Mucosa of stomach (tissue), 1 donor: ENCODE measurements at regions not wholly inside any gene's neighbourhood (a gene's known extent, or its start where the extent isn't known, plus 50 kb on each side); places are given as distances from the start of the nearest gene placed in this dataset.
"Not testable (repeated sequence)": the region's sequence is repeated elsewhere in the genome, so short reads cannot be mapped to it uniquely, and the experiment has no call there.

Experiments used
- H3K27me3 ChIP-seq: one replicate; pipeline ENCODE4 v1.7.0; 2013; ENCODE audit warnings: mild to moderate bottlenecking, low read length; ENCODE audit not compliant: control insufficient read depth, insufficient read depth
- H3K36me3 ChIP-seq: one replicate; pipeline ENCODE4 v1.7.0; 2013; ENCODE audit warnings: low read length; ENCODE audit not compliant: control insufficient read depth, insufficient read depth
- H3K4me1 ChIP-seq: one replicate; pipeline ENCODE4 v1.7.0; 2013; ENCODE audit warnings: mild to moderate bottlenecking, low read length; ENCODE audit not compliant: control insufficient read depth, insufficient read depth
- H3K4me3 ChIP-seq: one replicate; pipeline ENCODE4 v1.7.0; 2013; ENCODE audit warnings: low read length
- H3K9ac ChIP-seq: one replicate; pipeline ENCODE4 v1.7.0; 2013; ENCODE audit warnings: mild to moderate bottlenecking, low read length, moderate library complexity
- H3K9me3 ChIP-seq: one replicate; pipeline ENCODE4 v1.7.0; 2013; ENCODE audit warnings: mild to moderate bottlenecking, low read length, moderate library complexity; ENCODE audit not compliant: control insufficient read depth
- donor health status: Pancreatic carcinoma.

DNA sequence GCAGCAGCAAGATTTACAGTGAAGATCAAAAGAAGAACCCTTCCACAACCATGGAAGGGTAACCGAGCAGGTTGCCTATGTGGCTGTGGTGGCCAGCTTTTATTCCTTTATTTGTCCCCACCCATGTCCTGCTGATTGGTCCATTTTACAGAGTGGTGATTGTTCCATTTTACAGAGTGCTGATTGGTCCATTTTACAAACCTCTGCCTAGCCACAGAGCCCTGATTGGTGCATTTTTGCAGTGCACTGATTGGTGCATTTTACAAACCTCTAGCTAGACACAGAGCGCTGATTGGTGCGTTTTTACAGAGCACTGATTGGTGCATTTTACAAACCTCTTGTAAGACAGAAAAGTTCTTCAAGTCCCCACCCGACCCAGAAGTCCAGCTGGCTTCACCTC, 75.8 kb upstream of the MSX2 start:
- not testable (repeated sequence) for H3K27me3 ChIP-seq, H3K9me3 ChIP-seq, H3K36me3 ChIP-seq, H3K4me3 ChIP-seq, H3K4me1 ChIP-seq, H3K9ac ChIP-seq

DNA sequence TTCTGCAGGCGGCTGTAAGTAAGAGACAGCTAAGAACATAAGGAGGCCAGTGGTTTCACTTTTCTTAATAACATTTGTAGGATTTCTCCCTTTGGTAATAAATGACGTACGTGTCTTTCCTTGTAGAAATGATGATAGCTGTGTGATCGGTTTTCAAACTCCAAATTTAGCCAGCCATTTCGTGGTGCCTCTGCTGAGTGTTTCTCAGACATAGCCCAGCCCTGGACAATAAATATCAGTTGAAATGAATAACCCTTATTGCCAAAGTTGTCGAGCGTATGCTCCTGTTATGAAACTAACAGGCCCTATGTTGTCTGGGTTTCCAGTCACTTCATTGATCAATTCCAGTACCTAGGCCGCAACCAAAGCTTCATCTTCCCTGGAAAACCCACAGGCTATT, 75.0 kb upstream of the MSX2 start:
- Histone ChIP-seq H3K4me1 (no peaks in the 10 kb centered on the region), H3K4me3 (no peak overlapping the region), H3K36me3 (no peaks in the 10 kb centered on the region), H3K9me3 (no peaks in the 10 kb centered on the region), H3K27me3 (no peaks in the 10 kb centered on the region), H3K9ac (no peak overlapping the region)

DNA sequence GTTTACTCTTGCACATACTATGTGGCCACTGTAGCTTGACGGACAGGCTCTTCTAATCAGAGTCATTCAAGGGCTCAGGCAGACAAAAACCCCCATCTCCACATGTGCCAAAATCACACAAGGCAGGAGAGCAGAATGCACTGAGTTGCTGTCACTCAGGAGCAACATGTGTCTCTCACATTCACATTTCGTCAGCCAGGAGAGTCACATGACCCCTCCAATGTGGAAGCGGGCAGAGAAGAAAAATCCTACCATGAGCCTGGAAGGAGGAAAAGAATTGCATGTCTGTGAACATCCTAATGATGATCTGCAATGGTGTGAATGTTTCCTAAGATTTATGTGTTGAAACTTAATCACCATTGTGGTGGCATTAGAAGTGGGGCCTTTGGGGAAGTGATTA, 69.9 kb upstream of the MSX2 start:
- H3K9ac ChIP-seq, result no peak overlapping the region
- H3K4me3 ChIP-seq, result no peak overlapping the region
- H3K4me1 ChIP-seq, result no peaks in the 10 kb centered on the region
- no peaks in the 10 kb centered on the region for H3K27me3 ChIP-seq
- H3K9me3 ChIP-seq, result no peaks in the 10 kb centered on the region
- no peaks in the 10 kb centered on the region for H3K36me3 ChIP-seq

DNA sequence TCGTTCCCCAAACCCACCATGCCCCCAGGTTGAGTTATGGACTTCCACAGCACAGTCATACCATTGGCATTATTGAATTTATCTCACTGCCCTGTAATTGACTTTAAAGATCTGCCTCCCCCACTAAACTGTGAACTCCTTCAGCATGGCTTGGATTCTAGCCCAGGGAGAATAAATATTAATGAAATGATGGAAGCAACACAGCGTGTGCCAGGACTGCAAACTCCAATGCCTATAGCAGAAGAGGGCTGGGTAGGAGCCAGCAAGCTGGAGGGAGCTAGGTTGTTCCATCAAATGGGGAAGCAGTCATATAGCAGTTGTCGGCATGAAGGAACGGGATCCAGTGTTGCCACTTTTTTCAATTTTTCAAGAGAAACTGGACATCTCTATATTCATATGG, 69.0 kb upstream of the MSX2 start:
- Histone ChIP-seq H3K9ac (no peak overlapping the region), H3K9me3 (no peaks in the 10 kb centered on the region), H3K27me3 (no peaks in the 10 kb centered on the region), H3K4me1 (no peaks in the 10 kb centered on the region), H3K36me3 (no peaks in the 10 kb centered on the region), H3K4me3 (no peak overlapping the region)

DNA sequence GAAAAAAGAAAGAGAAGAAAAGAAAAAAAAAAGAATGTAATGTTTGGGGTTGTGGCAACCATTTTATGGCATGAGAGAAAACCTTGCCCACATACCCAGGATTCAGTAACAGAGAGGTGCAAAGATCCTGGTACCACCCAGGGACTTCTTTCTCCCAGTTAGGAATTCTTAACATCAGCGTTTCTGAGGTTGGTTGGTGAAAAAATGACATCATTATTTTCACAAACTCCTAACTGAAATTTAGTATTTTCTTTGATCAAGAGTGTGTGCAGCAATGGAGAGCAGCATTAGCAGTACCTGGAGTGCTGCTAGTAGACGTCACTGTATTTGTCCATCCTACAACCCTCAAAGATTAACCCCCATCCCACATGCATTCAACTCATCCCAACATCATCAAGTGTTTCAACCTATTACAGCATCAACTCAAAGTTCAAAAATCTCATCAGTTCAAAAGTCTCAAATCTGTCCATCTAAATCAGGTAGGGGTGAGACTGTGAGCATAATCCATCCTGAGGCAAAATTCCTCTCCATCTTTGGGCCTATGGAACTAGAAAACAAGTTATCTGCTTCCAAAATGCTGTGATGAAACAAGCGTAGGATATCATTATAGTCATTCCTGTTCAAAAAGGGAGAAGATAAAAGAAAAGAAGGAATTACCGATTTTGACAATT, 60.1 kb upstream of the MSX2 start:
- no peak overlapping the region for H3K9ac ChIP-seq
- no peaks in the 10 kb centered on the region for H3K9me3 ChIP-seq
- no peaks in the 10 kb centered on the region for H3K4me1 ChIP-seq
- H3K27me3 ChIP-seq, result no peaks in the 10 kb centered on the region
- H3K36me3 ChIP-seq, result no peaks in the 10 kb centered on the region
- no peak overlapping the region for H3K4me3 ChIP-seq

DNA sequence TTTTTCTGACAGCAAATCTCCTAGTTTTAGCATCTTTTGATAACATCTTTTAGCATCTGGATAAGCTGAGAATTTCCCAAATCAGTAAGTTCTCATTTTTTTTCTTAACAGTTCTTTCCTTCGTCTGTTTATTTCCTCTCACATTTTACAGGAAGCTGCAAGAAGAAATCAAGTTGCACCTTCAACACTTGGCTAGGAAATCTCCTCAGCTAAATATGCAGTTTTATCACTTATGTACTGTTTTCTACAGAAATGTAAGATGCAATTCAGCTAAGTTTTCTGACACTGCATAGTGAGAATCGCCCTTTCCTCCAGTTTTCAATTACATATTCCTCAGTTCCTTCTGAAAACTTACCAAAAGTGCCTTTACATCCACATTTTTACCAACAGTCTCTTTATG, 59.0 kb upstream of the MSX2 start:
- H3K9me3 ChIP-seq, result no peaks in the 10 kb centered on the region

DNA sequence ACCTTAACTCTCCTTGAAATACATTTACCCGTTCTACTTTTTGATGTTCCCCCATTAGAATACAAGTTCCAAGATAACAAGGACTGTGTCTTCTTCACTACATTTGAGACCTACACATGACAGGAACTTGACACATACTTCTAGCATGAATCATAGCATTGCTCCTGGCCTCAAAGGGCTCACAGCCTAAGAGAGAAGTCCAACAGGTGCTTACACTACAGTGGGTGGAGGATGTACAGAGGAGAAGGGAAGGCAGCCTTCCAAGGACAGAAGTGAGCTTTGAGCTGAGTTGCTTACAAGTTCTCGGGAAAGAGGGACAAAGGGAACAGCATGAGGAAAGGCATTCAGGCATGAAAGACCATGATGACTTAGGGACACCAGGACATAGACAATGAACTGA, 56.9 kb upstream of the MSX2 start:
- no peaks in the 10 kb centered on the region for H3K36me3 ChIP-seq
- no peaks in the 10 kb centered on the region for H3K4me1 ChIP-seq
- H3K4me3 ChIP-seq, result no peak overlapping the region
- H3K9ac ChIP-seq, result no peak overlapping the region
- H3K27me3 ChIP-seq, result no peaks in the 10 kb centered on the region
- no peaks in the 10 kb centered on the region for H3K9me3 ChIP-seq

More for the DNA sequence above, 59.0 kb upstream of the MSX2 start:
- Histone ChIP-seq H3K4me1 (no peaks in the 10 kb centered on the region), H3K27me3 (no peaks in the 10 kb centered on the region), H3K9ac (no peak overlapping the region), H3K4me3 (no peak overlapping the region), H3K36me3 (no peaks in the 10 kb centered on the region)

DNA sequence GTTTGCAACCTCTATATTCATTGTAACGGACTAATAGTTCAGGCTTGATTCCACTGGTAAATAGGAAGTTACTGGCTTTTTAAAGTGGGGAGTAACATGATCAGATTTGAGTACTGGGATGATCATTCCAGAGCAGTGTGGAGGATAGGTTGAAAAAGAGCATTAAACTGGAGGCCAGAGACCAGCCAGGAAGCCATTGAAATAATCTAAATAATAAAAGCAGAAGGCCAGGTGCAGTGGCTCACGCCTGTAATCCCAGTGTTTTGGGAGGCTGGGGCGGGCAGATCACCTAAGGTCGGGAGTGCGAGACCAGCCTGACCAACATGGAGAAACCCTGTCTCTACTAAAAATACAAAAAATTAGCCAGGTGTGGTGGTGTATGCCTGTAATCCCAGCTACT, 56.0 kb upstream of the MSX2 start:
- Histone ChIP-seq H3K36me3 (no peaks in the 10 kb centered on the region), H3K4me3 (no peak overlapping the region), H3K4me1 (no peaks in the 10 kb centered on the region), H3K27me3 (no peaks in the 10 kb centered on the region), H3K9me3 (no peaks in the 10 kb centered on the region), H3K9ac (no peak overlapping the region)
